ENCODE measurements at regions not wholly inside any gene's neighbourhood (a gene's known extent, or its start where the extent isn't known, plus 50 kb on each side); places are given as distances from the start of the nearest gene placed in this dataset.

GRCh38 chr5:107100121-107100520 is 570.6 kb downstream of the EFNA5 start:
- intact Hi-C loops (cut with micrococcal nuclease): no loop called here
- H3K4me3 Mint-ChIP-seq: no peak overlapping the region
- no peak overlapping the region for H2AFZ ChIP-seq (ENCODE audit: insufficient read depth, low read depth, low read length, poor library complexity, severe bottlenecking)
- WGBS (ENCODE audit: insufficient coverage): 100% methylated on average over 1 of the region's 3 CpGs
- no peaks in the 10 kb centered on the region for H3K79me2 ChIP-seq (ENCODE audit: control insufficient read depth, insufficient read depth, low read length)
- H3K27ac Mint-ChIP-seq: no peak overlapping the region
- CTCF ChIA-PET: no interaction called here
- POLR2A ChIA-PET: no interaction called here
- H3K27me3 ChIP-seq (replicated peaks in 1 of 4; ENCODE audit: control extremely low read depth in 1 of 4, control insufficient read depth in 3 of 4, insufficient read depth in 4 of 4, low read length in 3 of 4): no peaks in the 10 kb centered on the region
- no peaks in the 10 kb centered on the region for H3K27me3 Mint-ChIP-seq
- H3K9me3 ChIP-seq (ENCODE audit: control extremely low read depth in 1 of 3, control insufficient read depth in 2 of 3, insufficient read depth in 1 of 3, low read length in 2 of 3): peaks cover 0 to 3% (median 1%) of the 10 kb centered on the region in 3 donors
- no peak overlapping the region for H3K4me2 ChIP-seq (replicated peaks; ENCODE audit: low read depth, low read length, poor library complexity, severe bottlenecking)
- TF ChIP-seq EZH2 (IDR thresholded peaks at IDR 0.05; ENCODE audit: borderline replicate concordance, insufficient read depth, low read depth, low read length, poor library complexity, severe bottlenecking): no peak
- TF ChIP-seq, protein P1, sequence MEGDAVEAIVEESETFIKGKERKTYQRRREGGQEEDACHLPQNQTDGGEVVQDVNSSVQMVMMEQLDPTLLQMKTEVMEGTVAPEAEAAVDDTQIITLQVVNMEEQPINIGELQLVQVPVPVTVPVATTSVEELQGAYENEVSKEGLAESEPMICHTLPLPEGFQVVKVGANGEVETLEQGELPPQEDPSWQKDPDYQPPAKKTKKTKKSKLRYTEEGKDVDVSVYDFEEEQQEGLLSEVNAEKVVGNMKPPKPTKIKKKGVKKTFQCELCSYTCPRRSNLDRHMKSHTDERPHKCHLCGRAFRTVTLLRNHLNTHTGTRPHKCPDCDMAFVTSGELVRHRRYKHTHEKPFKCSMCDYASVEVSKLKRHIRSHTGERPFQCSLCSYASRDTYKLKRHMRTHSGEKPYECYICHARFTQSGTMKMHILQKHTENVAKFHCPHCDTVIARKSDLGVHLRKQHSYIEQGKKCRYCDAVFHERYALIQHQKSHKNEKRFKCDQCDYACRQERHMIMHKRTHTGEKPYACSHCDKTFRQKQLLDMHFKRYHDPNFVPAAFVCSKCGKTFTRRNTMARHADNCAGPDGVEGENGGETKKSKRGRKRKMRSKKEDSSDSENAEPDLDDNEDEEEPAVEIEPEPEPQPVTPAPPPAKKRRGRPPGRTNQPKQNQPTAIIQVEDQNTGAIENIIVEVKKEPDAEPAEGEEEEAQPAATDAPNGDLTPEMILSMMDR (IDR thresholded peaks at IDR 0.05): no peak
- ATAC-seq (ENCODE audit: low read depth) (no peak), DNase-seq (no peak)
- no peaks in the 10 kb centered on the region for H3K9me3 Mint-ChIP-seq (ENCODE audit: insufficient read depth)
- H4K20me1 ChIP-seq (ENCODE audit: control insufficient read depth, insufficient read depth, low read length, poor library complexity, severe bottlenecking): no peaks in the 10 kb centered on the region
- H3K9ac ChIP-seq (ENCODE audit: low read length): no peak overlapping the region
- no peaks in the 10 kb centered on the region for H3K4me1 Mint-ChIP-seq
- no peaks in the 10 kb centered on the region for H3K36me3 ChIP-seq (replicated peaks in 1 of 2; ENCODE audit: control extremely low read depth in 1 of 2, control insufficient read depth in 1 of 2, extremely low read depth in 1 of 2, insufficient read depth in 2 of 2, low read length in 1 of 2)
- H3K4me1 ChIP-seq (ENCODE audit: control insufficient read depth in 2 of 2, insufficient read depth in 2 of 2, low read length in 2 of 2): no peaks in the 10 kb centered on the region
- no peak overlapping the region for H3K4me3 ChIP-seq (ENCODE audit: control extremely low read depth in 1 of 5, extremely low read depth in 1 of 5, insufficient read depth in 1 of 5, low read depth in 2 of 5, low read length in 4 of 5)
- H3K27ac ChIP-seq (ENCODE audit: low read length in 2 of 2): no peak overlapping the region

DNA sequence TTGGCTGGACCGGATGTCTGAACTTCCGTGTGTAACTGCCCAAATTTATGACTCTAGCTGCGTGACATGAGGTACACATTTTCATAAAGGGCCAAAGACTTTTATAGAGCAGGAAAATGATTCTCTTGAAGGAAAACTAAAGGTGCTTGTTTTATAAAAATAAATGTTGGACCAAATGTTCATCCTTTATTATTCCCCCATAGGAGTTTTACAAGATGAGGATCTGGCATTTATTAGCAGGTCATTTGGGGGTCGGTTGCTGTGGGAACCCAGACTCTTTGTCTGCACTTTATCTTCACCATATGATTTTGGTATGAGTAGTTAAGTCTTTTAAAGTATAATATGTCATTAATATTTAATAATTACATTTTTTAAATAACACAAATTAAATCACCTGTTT is 571.2 kb downstream of the EFNA5 start:
- ATAC-seq (ENCODE audit: low read depth) (no peak), DNase-seq (no peak)
- H3K27ac ChIP-seq (ENCODE audit: low read length in 2 of 2): no peak overlapping the region
- H4K20me1 ChIP-seq (ENCODE audit: control insufficient read depth, insufficient read depth, low read length, poor library complexity, severe bottlenecking): no peaks in the 10 kb centered on the region
- intact Hi-C loops (cut with micrococcal nuclease): no loop called here
- H3K4me3 ChIP-seq (ENCODE audit: control extremely low read depth in 1 of 5, extremely low read depth in 1 of 5, insufficient read depth in 1 of 5, low read depth in 2 of 5, low read length in 4 of 5): no peak overlapping the region
- ChIA-PET POLR2A (no interaction called here), CTCF (no interaction called here)
- no peak overlapping the region for H3K4me3 Mint-ChIP-seq
- peaks cover 0 to 3% (median 1%) of the 10 kb centered on the region in 3 donors for H3K9me3 ChIP-seq (ENCODE audit: control extremely low read depth in 1 of 3, control insufficient read depth in 2 of 3, insufficient read depth in 1 of 3, low read length in 2 of 3)
- no peak overlapping the region for H3K9ac ChIP-seq (ENCODE audit: low read length)
- no peak overlapping the region for H2AFZ ChIP-seq (ENCODE audit: insufficient read depth, low read depth, low read length, poor library complexity, severe bottlenecking)
- H3K36me3 ChIP-seq (replicated peaks in 1 of 2; ENCODE audit: control extremely low read depth in 1 of 2, control insufficient read depth in 1 of 2, extremely low read depth in 1 of 2, insufficient read depth in 2 of 2, low read length in 1 of 2): no peaks in the 10 kb centered on the region
- no peaks in the 10 kb centered on the region for H3K27me3 ChIP-seq (replicated peaks in 1 of 4; ENCODE audit: control extremely low read depth in 1 of 4, control insufficient read depth in 3 of 4, insufficient read depth in 4 of 4, low read length in 3 of 4)
- H3K4me2 ChIP-seq (replicated peaks; ENCODE audit: low read depth, low read length, poor library complexity, severe bottlenecking): no peak overlapping the region
- H3K9me3 Mint-ChIP-seq (ENCODE audit: insufficient read depth): no peaks in the 10 kb centered on the region
- no peaks in the 10 kb centered on the region for H3K4me1 Mint-ChIP-seq
- no peaks in the 10 kb centered on the region for H3K79me2 ChIP-seq (ENCODE audit: control insufficient read depth, insufficient read depth, low read length)
- TF ChIP-seq EZH2 (IDR thresholded peaks at IDR 0.05; ENCODE audit: borderline replicate concordance, insufficient read depth, low read depth, low read length, poor library complexity, severe bottlenecking): no peak
- TF ChIP-seq, protein P1 (IDR thresholded peaks at IDR 0.05): no peak
- 83% methylated on average over 2 of the region's 4 CpGs for WGBS (ENCODE audit: insufficient coverage)
- H3K4me1 ChIP-seq (ENCODE audit: control insufficient read depth in 2 of 2, insufficient read depth in 2 of 2, low read length in 2 of 2): no peaks in the 10 kb centered on the region
- no peaks in the 10 kb centered on the region for H3K27me3 Mint-ChIP-seq
- no peak overlapping the region for H3K27ac Mint-ChIP-seq
